22Rv1 (cell line): ENCODE measurements at regions not wholly inside any gene's neighbourhood (a gene's known extent, or its start where the extent isn't known, plus 50 kb on each side); places are given as distances from the start of the nearest gene placed in this dataset.
A peak's percentile ranks its signal among the peaks of the same experiment; 100 is the strongest.

Experiments
- CTCF ChIP-seq: fragments of 450-650 bp; IDR thresholded peaks from 2 replicates; pipeline ENCODE4 v1.5.1; 2017; ENCODE audit warnings: mild to moderate bottlenecking
- ZFX ChIP-seq: fragments of 450-650 bp; IDR thresholded peaks from 2 replicates; pipeline ENCODE4 v1.6.1; 2017; ENCODE audit warnings: antibody characterized with exemption, borderline replicate concordance

GRCh38 chr7:41045556-41046123 is 657.2 kb downstream of the INHBA start:
- peak; percentile 90 for TF ChIP-seq CTCF
- no peak for TF ChIP-seq ZFX
